ENCODE measurements at regions not wholly inside any gene's neighbourhood (a gene's known extent, or its start where the extent isn't known, plus 50 kb on each side); places are given as distances from the start of the nearest gene placed in this dataset.

DNA sequence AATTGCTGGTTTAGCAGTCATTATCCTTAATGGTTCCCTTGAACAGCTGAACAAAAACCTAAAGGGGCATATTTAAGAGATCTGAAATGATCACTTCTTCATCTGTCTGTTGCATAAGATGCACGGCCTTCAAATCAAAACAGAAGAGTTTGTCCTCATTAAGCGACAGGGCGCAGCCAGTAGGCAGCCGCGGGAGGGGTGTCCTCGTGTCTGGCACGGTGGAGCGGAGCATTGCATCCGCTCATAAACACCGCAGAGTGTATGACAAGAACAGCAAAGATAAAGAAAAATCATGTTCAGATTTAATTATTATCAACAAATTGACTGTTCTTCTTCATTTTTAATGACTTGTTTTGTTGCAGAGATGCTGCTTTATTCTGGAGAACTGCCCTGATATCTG, 255.6 kb upstream of the ADARB2 start:
- TF ChIP-seq ZNF48 (tag by site-specific recombination; IDR thresholded peaks at IDR 0.05) (no peak), ZNF211 (tag by site-specific recombination; IDR thresholded peaks at IDR 0.05; ENCODE audit: low read depth) (no peak), EGR2 (tag by site-specific recombination; IDR thresholded peaks at IDR 0.05; ENCODE audit: low read depth) (no peak), ZSCAN16 (tag by site-specific recombination; IDR thresholded peaks at IDR 0.05) (no peak), ZNF311 (tag by site-specific recombination; IDR thresholded peaks at IDR 0.05; ENCODE audit: borderline replicate concordance) (no peak)
- TF ChIP-seq, protein P1, sequence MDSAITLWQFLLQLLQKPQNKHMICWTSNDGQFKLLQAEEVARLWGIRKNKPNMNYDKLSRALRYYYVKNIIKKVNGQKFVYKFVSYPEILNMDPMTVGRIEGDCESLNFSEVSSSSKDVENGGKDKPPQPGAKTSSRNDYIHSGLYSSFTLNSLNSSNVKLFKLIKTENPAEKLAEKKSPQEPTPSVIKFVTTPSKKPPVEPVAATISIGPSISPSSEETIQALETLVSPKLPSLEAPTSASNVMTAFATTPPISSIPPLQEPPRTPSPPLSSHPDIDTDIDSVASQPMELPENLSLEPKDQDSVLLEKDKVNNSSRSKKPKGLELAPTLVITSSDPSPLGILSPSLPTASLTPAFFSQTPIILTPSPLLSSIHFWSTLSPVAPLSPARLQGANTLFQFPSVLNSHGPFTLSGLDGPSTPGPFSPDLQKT (IDR thresholded peaks at IDR 0.05; ENCODE audit: borderline replicate concordance, low read depth, low read length) = no peak
- TF ChIP-seq, protein P2, sequence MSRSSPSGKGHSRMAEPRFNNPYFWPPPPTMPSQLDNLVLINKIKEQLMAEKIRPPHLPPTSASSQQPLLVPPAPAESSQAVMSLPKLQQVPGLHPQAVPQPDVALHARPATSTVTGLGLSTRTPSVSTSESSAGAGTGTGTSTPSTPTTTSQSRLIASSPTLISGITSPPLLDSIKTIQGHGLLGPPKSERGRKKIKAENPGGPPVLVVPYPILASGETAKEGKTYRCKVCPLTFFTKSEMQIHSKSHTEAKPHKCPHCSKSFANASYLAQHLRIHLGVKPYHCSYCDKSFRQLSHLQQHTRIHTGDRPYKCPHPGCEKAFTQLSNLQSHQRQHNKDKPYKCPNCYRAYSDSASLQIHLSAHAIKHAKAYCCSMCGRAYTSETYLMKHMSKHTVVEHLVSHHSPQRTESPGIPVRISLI (tag by site-specific recombination; IDR thresholded peaks at IDR 0.05) = no peak
- Histone ChIP-seq H3K27ac (ENCODE audit: extremely low read depth, low read depth, low read length) (no peak overlapping the region), H3K9me3 (ENCODE audit: control insufficient read depth, insufficient read depth, low read depth, low read length) (no peaks in the 10 kb centered on the region), H3K36me3 (ENCODE audit: control insufficient read depth in 2 of 2, insufficient read depth in 1 of 2, low read length in 2 of 2) (no peaks in the 10 kb centered on the region), H3K4me3 (ENCODE audit: low read depth, low read length) (no peak overlapping the region), H3K4me1 (ENCODE audit: control insufficient read depth, insufficient read depth, low read length) (no peaks in the 10 kb centered on the region)
- POLR2A ChIA-PET = no interaction called here
- CTCF ChIA-PET = no interaction called here

DNA sequence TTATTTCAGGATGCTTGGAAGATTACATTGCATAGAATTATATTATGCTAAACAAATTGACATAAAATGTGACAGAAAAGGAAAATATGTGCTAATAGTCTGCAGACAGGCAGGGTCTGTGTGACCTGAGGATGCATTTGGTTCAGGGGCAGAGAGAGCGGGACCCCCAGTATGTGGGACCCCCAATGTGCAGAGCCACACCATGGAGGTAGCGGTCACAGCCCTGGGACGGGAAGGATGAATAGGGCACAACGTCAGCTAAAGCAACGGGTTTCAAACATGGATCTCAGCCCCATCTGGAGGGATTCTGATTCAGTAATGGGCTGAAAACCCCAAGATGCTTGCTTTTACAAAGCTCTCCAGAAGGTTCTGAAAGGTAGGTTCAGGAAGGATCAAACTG, 251.8 kb upstream of the ADARB2 start:
- CTCF ChIA-PET = interaction anchor here (0.7 to 1.0 kb wide), 2 partner anchors 15 to 152 kb away, joined by 3 to 4 read pairs; no protein-coding TSS in a partner anchor
- Histone ChIP-seq H3K4me3 (ENCODE audit: low read depth, low read length) (no peak overlapping the region), H3K4me1 (ENCODE audit: control insufficient read depth, insufficient read depth, low read length) (no peaks in the 10 kb centered on the region), H3K36me3 (ENCODE audit: control insufficient read depth in 2 of 2, insufficient read depth in 1 of 2, low read length in 2 of 2) (no peaks in the 10 kb centered on the region), H3K9me3 (ENCODE audit: control insufficient read depth, insufficient read depth, low read depth, low read length) (no peaks in the 10 kb centered on the region), H3K27ac (ENCODE audit: extremely low read depth, low read depth, low read length) (no peak overlapping the region)
- TF ChIP-seq ZNF561 (tag by site-specific recombination; IDR thresholded peaks at IDR 0.05; ENCODE audit: borderline replicate concordance) (no peak), SALL2 (tag by site-specific recombination; IDR thresholded peaks at IDR 0.05; ENCODE audit: borderline replicate concordance) (no peak), KLF16 (tag by site-specific recombination; IDR thresholded peaks at IDR 0.05) (no peak), MYNN (tag by site-specific recombination; IDR thresholded peaks at IDR 0.05; ENCODE audit: borderline replicate concordance) (no peak), ZNF221 (tag by site-specific recombination; IDR thresholded peaks at IDR 0.05; ENCODE audit: borderline replicate concordance) (no peak), ZNF133 (tag by site-specific recombination; IDR thresholded peaks at IDR 0.05) (no peak), ZNF624 (tag by site-specific recombination; IDR thresholded peaks at IDR 0.05) (no peak), ZBTB7A (tag by site-specific recombination; IDR thresholded peaks at IDR 0.05; ENCODE audit: low read depth) (no peak), ZNF311 (tag by site-specific recombination; IDR thresholded peaks at IDR 0.05; ENCODE audit: borderline replicate concordance) (no peak), HOXC10 (CRISPR knock-in tag; IDR thresholded peaks at IDR 0.05) (no peak), ZNF658 (tag by site-specific recombination; IDR thresholded peaks at IDR 0.05) (no peak)
- TF ChIP-seq, protein P3, sequence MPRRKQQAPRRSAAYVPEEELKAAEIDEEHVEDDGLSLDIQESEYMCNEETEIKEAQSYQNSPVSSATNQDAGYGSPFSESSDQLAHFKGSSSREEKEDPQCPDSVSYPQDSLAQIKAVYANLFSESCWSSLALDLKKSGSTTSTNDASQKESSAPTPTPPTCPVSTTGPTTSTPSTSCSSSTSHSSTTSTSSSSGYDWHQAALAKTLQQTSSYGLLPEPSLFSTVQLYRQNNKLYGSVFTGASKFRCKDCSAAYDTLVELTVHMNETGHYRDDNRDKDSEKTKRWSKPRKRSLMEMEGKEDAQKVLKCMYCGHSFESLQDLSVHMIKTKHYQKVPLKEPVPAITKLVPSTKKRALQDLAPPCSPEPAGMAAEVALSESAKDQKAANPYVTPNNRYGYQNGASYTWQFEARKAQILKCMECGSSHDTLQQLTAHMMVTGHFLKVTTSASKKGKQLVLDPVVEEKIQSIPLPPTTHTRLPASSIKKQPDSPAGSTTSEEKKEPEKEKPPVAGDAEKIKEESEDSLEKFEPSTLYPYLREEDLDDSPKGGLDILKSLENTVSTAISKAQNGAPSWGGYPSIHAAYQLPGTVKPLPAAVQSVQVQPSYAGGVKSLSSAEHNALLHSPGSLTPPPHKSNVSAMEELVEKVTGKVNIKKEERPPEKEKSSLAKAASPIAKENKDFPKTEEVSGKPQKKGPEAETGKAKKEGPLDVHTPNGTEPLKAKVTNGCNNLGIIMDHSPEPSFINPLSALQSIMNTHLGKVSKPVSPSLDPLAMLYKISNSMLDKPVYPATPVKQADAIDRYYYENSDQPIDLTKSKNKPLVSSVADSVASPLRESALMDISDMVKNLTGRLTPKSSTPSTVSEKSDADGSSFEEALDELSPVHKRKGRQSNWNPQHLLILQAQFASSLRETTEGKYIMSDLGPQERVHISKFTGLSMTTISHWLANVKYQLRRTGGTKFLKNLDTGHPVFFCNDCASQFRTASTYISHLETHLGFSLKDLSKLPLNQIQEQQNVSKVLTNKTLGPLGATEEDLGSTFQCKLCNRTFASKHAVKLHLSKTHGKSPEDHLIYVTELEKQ (tag by site-specific recombination; IDR thresholded peaks at IDR 0.05; ENCODE audit: borderline replicate concordance) = no peak
- TF ChIP-seq, protein P4, sequence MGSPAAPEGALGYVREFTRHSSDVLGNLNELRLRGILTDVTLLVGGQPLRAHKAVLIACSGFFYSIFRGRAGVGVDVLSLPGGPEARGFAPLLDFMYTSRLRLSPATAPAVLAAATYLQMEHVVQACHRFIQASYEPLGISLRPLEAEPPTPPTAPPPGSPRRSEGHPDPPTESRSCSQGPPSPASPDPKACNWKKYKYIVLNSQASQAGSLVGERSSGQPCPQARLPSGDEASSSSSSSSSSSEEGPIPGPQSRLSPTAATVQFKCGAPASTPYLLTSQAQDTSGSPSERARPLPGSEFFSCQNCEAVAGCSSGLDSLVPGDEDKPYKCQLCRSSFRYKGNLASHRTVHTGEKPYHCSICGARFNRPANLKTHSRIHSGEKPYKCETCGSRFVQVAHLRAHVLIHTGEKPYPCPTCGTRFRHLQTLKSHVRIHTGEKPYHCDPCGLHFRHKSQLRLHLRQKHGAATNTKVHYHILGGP (tag by site-specific recombination; IDR thresholded peaks at IDR 0.05) = no peak
- TF ChIP-seq, protein P5, sequence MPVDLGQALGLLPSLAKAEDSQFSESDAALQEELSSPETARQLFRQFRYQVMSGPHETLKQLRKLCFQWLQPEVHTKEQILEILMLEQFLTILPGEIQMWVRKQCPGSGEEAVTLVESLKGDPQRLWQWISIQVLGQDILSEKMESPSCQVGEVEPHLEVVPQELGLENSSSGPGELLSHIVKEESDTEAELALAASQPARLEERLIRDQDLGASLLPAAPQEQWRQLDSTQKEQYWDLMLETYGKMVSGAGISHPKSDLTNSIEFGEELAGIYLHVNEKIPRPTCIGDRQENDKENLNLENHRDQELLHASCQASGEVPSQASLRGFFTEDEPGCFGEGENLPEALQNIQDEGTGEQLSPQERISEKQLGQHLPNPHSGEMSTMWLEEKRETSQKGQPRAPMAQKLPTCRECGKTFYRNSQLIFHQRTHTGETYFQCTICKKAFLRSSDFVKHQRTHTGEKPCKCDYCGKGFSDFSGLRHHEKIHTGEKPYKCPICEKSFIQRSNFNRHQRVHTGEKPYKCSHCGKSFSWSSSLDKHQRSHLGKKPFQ (tag by site-specific recombination; IDR thresholded peaks at IDR 0.05) = no peak
- POLR2A ChIA-PET = no interaction called here
